Upper lobe of right lung (tissue), 1 donor: ENCODE measurements at regions not wholly inside any gene's neighbourhood (a gene's known extent, or its start where the extent isn't known, plus 50 kb on each side); places are given as distances from the start of the nearest gene placed in this dataset.

Source experiments
- ATAC-seq: fragments of 200-7000 bp; cut with Tn5 transposase; one replicate; pipeline ENCODE4 v1.9.1; 2020; ENCODE audit warnings: mild to moderate bottlenecking, moderate library complexity
- DNase-seq: peaks from one replicate; pipeline ENCODE4 v3.0.0-alpha.2; 2020
- H3K27ac ChIP-seq: fragments of 200-600 bp; one replicate; pipeline ENCODE4 v1.8.0; 2022
- H3K27me3 ChIP-seq: fragments of 200-600 bp; one replicate; pipeline ENCODE4 v1.8.0; 2022; ENCODE audit warnings: mild to moderate bottlenecking
- H3K36me3 ChIP-seq: fragments of 200-600 bp; one replicate; pipeline ENCODE4 v1.8.0; 2022
- H3K4me1 ChIP-seq: fragments of 200-600 bp; one replicate; pipeline ENCODE4 v1.8.0; 2022
- H3K4me3 ChIP-seq: fragments of 200-600 bp; one replicate; pipeline ENCODE4 v1.8.0; 2022; ENCODE audit warnings: mild to moderate bottlenecking
- H3K9me3 ChIP-seq: fragments of 200-600 bp; one replicate; pipeline ENCODE4 v1.8.0; 2022
- CTCF ChIP-seq: fragments of 200-600 bp; IDR thresholded peaks from one replicate; pipeline ENCODE4 v1.8.0; 2022; ENCODE audit warnings: antibody characterized with exemption
- intact Hi-C: fragments of 100-400 bp; cut with DNase I; formaldehyde crosslinking; loops from one replicate; pipeline ENCODE4 v1.11.0; 2022
- donor health status: DM: no; HTN: yes; CAD: no; lungs with severe emphysema.

GRCh38 chr14:87600240-87600639 lies 392.7 kb downstream of the GALC start:
- no peak for DNase-seq
- Histone ChIP-seq H3K27me3 (no peaks in the 10 kb centered on the region), H3K4me1 (no peaks in the 10 kb centered on the region), H3K27ac (no peak overlapping the region), H3K9me3 (no peaks in the 10 kb centered on the region), H3K4me3 (no peak overlapping the region), H3K36me3 (no peaks in the 10 kb centered on the region)
- intact Hi-C loops = no loop called here
- no peak for TF ChIP-seq CTCF
- no peak for ATAC-seq

GRCh38 chr14:87581298-87581697 lies 411.7 kb downstream of the GALC start:
- Histone ChIP-seq H3K4me1 (no peaks in the 10 kb centered on the region), H3K27me3 (no peaks in the 10 kb centered on the region), H3K27ac (no peak overlapping the region), H3K4me3 (no peak overlapping the region), H3K9me3 (no peaks in the 10 kb centered on the region), H3K36me3 (no peaks in the 10 kb centered on the region)
- no peak for TF ChIP-seq CTCF
- DNase-seq (no peak), ATAC-seq (no peak)
- intact Hi-C loops = no loop called here

GRCh38 chr14:87579036-87579435 lies 413.9 kb downstream of the GALC start:
- H3K4me1 ChIP-seq = no peaks in the 10 kb centered on the region
- no peak for DNase-seq
- intact Hi-C loops = no loop called here
- H3K27me3 ChIP-seq = no peaks in the 10 kb centered on the region
- no peak for ATAC-seq
- TF ChIP-seq CTCF = no peak
- H3K27ac ChIP-seq = no peak overlapping the region
- H3K9me3 ChIP-seq = no peaks in the 10 kb centered on the region
- no peak overlapping the region for H3K4me3 ChIP-seq
- H3K36me3 ChIP-seq = no peaks in the 10 kb centered on the region

GRCh38 chr14:87575378-87575777 lies 417.6 kb downstream of the GALC start:
- Histone ChIP-seq H3K9me3 (no peaks in the 10 kb centered on the region), H3K4me1 (no peaks in the 10 kb centered on the region), H3K27ac (no peak overlapping the region), H3K27me3 (no peaks in the 10 kb centered on the region), H3K36me3 (no peaks in the 10 kb centered on the region), H3K4me3 (no peak overlapping the region)
- intact Hi-C loops = no loop called here
- no peak for ATAC-seq
- no peak for TF ChIP-seq CTCF
- DNase-seq = no peak

GRCh38 chr14:87573591-87573990 lies 419.4 kb downstream of the GALC start:
- ATAC-seq = no peak
- H3K27me3 ChIP-seq = no peaks in the 10 kb centered on the region
- H3K36me3 ChIP-seq = no peaks in the 10 kb centered on the region
- no peak overlapping the region for H3K4me3 ChIP-seq
- intact Hi-C loops = no loop called here
- H3K9me3 ChIP-seq = no peaks in the 10 kb centered on the region
- TF ChIP-seq CTCF = no peak
- DNase-seq = no peak
- H3K4me1 ChIP-seq = no peaks in the 10 kb centered on the region
- H3K27ac ChIP-seq = no peak overlapping the region

- no peaks in the 10 kb centered on the region for H3K9me3 ChIP-seq
- DNase-seq = no peak
- H3K27me3 ChIP-seq = no peaks in the 10 kb centered on the region
- H3K27ac ChIP-seq = no peak overlapping the region
- no peaks in the 10 kb centered on the region for H3K4me1 ChIP-seq
- no peak for ATAC-seq
- no peaks in the 10 kb centered on the region for H3K36me3 ChIP-seq
- no peak for TF ChIP-seq CTCF
- intact Hi-C loops = no loop called here
- H3K4me3 ChIP-seq = no peak overlapping the region
These were observed 425.2 kb downstream of the GALC start for GRCh38 chr14:87567618-87568295.
